IPS DF 4.7 (cell line): ENCODE measurements at regions not wholly inside any gene's neighbourhood (a gene's known extent, or its start where the extent isn't known, plus 50 kb on each side); places are given as distances from the start of the nearest gene placed in this dataset.
"Not testable (repeated sequence)": the region's sequence is repeated elsewhere in the genome, so short reads cannot be mapped to it uniquely, and the experiment has no call there.

ENCODE experiments used
- DNase-seq: peaks from one replicate; pipeline ENCODE4 v3.0.0-alpha.2; 2013; ENCODE audit warnings: low spot score; ENCODE audit errors: extremely low read depth

DNA sequence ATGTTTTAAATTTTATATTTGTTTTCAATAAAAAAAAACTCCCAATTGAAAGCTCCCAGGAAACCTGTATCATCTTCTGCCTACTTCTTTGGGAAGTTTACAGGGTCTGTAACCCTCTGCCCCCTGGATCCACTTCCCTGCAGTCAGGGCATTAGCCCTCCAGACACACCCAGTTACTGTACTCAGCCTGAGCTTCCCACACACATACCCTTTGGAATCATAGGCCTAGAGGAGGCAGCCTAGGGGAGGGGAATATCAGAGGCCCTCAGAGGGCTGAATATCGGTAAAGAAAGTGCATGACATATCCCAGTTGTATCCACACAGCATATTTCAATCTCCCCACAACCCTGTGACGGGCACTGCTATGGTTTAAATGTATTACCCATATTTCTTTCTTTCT lies 56.2 kb upstream of the TFPI start:
- DNase-seq: not testable (repeated sequence)

GRCh38 chr2:187612857-187613256 lies 58.6 kb upstream of the TFPI start:
- no peak for DNase-seq

DNA sequence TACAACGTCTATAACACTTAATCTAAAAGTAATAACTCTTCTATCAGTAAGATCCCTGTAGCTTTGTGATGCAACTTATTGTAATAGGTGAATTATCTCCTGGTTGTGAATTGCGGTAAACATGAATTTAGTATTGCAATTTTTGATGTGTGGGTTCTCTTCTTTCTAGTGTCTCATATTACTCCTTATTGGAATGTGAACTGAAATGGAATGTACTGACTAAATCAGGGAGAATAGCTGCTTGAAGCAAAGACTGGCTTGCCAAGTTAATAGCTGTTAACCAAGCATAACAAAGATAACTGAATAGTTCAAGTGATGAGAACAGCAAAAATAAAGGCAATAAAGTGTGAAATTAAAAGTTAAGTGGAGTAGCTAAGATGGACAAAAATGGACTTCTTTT lies 60.5 kb upstream of the TFPI start:
- no peak for DNase-seq

GRCh38 chr2:187615364-187615763 lies 61.1 kb upstream of the TFPI start:
- no peak for DNase-seq

DNA sequence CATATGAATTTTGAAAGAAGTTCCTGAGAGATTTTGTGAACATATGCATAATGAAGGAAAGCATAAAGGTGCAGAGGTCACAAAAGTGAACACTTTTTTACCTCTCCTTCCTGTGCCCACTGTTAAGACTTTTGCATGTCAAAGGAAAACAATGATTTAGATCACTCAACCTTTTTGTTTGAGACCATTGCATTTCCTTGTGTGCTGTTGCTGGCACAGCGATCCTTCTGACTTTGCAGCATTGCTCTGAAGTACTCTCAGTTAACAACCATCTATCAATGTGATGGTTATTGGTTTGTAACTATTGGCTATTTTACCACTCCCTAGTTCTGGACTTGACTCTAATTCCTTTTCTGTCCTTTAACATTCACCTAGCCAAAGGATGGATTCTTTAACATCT lies 61.7 kb upstream of the TFPI start:
- DNase-seq: no peak

GRCh38 chr2:187617120-187617519 lies 62.9 kb upstream of the TFPI start:
- DNase-seq: no peak

DNA sequence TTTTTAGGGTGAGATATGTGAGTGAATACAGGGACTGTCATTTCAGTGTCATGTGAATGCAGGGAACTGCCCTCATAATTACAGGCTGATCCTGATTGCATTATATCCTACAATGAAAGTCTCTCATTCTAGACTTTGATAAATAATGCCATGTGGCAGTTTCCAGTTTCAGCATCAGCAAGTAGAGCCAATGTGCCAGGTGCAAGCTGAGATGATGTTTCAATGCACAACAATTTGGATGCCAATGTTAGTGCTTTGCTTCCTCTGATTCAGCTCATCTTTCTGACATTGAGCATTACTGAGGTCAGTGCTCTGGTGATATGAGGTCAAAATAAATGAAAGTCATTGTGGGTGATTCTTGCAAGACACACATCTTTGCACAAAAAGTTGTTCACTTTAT lies 63.7 kb upstream of the TFPI start:
- no peak for DNase-seq

- no peak for DNase-seq
Observed at GRCh38 chr2:187618813-187619212, 64.6 kb upstream of the TFPI start.

- no peak for DNase-seq
Observed at GRCh38 chr2:187627153-187627552, 72.9 kb upstream of the TFPI start.

GRCh38 chr2:187636731-187637391 lies 82.6 kb upstream of the TFPI start:
- DNase-seq: not testable (repeated sequence)

- DNase-seq: not testable (repeated sequence)
Observed at GRCh38 chr2:187637392-187637740, 83.1 kb upstream of the TFPI start.

DNA sequence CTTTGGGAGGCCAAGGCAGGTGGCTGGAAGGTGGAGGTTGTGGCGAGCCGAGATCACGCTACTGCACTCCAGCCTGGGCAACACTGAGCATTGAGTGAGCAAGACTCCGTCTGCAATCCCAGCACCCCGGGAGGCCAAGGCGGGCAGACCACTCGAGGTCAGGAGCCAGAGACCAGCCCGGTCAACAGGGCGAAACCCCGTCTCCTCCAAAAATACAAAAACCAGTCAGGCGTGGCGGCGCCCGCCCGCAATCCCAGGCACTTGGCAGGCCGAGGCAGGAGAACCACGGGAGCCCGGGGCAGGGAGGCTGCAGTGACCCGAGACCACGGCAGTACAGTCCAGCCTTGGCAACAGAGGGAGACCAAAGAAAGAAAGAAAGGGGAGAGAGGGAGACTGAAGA lies 83.5 kb upstream of the TFPI start:
- not testable (repeated sequence) for DNase-seq

- no peak for DNase-seq
Observed at GRCh38 chr2:187638840-187639239, 84.6 kb upstream of the TFPI start.

DNA sequence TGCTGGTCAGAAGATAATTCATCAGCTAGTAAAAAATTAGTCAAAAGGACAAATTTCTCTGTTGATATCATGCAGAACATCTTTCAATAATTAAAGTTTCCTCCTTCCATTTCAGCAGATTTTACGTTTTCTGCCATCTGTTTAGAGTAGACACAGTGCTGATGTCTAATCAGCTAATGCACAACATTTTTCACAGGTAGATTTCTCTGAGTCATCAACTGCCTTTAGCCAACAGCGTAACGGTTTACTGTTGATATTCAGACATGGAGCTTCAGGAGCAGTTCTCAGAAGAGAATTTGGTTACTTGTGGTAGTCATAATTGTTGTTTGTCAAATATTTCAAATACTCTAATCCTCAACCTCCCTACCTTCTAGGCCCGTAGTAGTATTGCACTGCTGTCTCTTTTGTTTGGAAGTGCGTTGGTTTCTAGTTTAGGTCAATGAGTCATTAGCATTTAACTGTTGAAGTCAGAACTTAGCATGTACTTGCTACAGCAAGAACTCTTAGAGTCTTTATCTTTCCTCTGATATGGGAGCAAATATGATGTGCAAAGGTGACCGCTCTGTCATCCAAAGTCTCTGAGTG lies 86.8 kb upstream of the TFPI start:
- no peak for DNase-seq

DNA sequence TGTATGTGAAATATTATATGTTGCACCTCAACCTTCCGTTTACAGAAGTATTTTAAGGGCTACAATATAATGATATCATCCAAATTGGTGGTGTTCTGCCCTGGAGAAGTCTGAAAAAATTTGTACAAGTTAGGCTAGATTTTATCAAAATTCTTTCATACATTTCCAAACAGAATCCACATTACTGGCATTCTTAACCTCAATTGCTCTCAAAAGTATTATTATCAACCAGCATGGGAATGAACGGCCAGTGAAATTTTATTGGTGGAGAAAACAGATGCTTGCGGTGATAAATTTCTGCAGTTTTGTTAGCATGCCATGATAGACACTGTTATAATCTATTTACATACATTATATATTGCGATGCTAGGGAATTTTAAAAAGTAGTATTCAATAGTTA lies 88.3 kb upstream of the TFPI start:
- no peak for DNase-seq

DNA sequence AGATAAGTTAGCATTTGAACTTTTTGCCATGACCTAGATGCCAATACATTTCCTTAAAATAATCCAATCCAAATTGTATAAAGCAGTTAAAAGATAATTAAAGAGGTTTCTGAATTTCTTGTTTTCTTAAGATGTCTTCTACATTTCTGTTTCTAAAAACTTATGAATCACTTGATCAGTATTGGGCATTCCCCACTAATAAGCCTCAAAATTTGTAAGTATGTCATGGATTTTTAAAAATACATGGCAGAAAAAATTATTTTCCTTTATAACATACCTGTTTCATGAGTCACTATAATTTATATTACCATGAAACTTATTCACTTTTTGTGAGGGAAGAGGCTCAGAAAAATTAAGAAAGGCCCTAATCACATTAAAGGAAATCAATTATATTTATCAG lies 90.3 kb upstream of the TFPI start:
- DNase-seq: no peak

DNA sequence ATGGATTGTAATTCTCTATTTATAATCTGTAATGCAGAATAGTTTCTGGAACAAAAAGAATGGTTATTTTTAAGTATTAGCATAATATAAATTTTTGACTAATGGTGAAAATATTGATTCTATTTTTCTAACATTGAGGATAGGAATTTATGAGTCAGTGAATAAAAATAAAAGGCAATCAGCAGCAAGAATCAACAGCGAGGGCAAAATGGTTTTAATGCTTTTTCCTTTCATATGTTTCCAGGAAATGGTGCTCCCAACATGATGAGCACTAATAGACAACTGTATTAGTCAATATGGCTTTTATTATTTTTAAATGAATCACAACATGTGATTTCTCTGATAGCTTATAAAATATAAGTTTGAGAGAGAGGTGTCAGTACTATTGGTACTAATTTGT lies 90.7 kb upstream of the TFPI start:
- no peak for DNase-seq

DNA sequence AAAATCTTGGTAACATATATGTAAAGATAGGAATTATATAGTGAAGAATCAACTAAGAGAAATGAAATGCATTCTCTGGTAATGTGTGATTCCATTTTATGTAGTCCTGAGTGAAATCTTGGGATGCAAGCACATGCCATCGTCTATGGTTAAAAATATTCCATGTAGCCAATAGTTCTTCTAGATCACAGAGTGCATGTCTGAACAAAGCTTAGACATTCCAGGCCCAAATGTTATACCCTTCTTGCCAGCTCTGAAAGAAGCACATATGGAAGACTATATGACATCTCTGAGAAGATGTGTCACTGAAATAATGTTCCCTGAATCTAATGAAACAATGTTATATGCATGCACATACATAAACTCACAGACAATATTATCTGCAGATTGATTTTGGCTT lies 92.3 kb upstream of the TFPI start:
- no peak for DNase-seq

- no peak for DNase-seq
Observed at GRCh38 chr2:187654535-187654934, 100.3 kb upstream of the TFPI start.

- no peak for DNase-seq
Observed at GRCh38 chr2:187655001-187655400, 100.8 kb upstream of the TFPI start.

DNA sequence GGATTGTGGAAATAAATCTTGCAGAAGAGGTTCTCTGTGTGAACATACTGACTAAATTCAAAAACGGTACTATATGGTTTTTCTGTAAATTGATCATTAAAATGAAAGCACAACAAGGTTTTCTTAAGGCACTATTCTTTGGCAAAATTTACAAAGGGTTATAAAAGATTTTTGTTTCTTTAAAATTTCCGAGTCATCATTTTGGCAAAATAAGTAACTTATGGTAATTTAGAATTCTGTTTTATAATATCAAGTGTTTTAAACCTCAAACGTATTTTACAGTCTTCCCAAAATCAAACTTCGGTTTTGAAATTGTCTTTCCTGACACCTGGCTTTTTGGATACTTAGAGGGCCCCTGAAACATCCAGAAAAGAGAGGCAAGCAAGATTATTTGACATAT lies 101.9 kb upstream of the TFPI start:
- no peak for DNase-seq

DNA sequence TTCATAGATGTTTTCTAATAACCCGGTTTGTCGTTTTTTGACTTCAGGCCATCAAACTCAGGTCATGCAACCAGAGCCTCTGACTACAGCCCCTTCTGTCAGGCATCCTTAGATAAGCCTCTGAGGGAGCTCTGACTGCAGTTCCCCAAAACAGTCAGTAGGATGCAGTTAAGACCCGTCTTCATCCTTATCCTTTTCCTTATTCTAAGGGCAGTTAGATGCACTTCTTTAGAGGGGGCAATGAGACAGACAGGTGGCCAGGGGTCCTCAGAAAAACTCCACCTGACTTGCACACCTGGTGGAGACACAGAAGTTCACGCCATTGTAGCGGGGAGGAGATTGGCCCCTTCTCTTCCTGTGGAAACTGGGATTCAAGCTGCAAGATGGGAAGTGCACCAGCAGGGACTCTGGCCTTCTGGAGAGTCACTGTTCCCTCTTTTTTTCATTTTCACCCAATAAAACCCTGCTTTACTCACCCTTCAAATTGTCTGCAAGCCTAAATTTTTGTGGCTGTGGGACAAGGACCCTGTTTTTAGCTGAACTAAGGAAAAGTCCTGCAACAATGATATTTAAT lies 104.8 kb upstream of the TFPI start:
- DNase-seq: no peak

- DNase-seq: not testable (repeated sequence)
Observed at GRCh38 chr2:187676050-187676449, 121.8 kb upstream of the TFPI start.
